ENCODE measurements at regions not wholly inside any gene's neighbourhood (a gene's known extent, or its start where the extent isn't known, plus 50 kb on each side); places are given as distances from the start of the nearest gene placed in this dataset.

DNA sequence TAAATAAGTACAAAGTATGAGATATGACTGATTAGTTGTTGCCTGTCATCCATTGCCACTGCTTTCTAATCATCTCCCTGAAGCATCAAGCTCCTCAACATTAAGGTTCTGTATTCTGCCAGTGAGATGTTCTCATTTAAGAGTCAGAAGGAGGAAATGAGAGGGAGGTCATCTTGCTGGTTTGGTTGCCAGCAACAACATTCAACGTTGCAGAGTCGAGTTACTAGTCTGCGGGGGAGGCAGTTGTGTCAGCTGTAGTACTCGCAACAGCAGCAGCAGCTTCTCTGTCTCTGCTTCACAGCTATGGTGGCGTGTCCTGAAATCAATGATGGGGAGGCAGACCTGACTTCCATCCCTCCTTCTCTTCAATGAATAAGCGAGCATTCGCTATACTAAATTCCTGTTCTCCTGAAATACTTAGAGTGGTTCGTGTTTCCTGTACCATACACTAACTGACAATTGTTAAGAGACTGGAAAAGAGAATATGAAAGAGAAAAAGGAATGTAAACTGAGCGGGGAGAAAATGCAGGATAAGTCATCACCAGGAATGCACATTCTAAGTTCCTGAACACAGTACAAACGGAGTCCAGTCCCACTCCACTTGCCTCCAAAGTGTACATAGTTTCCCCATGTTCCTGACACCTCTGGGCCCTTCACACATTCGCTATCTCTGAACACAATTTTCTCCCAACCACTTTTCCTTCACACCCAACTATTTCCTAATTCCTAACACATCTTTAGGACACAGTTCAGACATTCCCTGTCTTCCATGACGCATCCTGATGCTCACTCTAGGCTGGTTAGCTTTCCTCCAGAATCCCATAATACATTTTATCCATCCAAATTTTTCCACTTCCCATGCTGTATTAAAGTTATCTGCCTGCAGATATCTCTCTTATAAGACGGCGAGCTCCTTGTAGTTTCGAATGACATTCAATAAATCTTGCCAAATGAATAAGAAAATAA is 263.0 kb downstream of the KLF12 start:
- WGBS, 2 donors: 77% methylated on average over 15 of the region's 15 CpGs
- peak in 1 of 2 donors; percentile 15 for DNase-seq (ENCODE audit: low spot score in 2 of 2)
- H3K4me3 ChIP-seq: no peak overlapping the region

DNA sequence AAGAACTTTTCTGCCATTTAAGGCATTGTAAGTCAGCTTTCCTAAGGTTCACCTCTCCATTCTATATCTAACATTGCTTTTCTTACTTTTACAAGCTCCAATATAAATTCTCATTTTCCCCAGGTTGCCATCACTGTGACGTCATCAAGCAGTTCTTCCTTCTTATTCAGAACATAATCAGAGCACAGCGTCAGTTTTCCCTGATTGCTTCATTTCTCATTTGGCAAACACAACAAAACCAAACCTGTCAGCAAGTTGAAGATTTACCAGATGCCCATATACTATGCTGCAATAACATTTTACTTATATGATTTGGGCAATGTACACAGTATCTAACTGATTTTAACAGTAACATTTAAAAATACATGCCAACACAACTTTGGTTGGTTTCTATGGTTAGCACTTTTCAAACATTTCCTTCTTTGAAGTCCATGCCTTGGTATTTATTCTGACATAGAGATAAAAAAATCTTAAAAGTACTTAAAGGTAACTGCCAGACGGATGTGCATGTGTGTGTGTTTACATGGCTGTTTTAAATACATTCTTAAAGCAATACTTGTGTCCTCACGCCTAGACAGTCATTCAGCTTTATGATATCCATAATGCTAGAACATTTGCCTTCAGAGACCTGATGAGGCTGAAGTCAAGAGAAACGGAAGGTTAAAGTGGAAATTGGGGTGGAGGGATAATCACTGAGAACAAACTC is 264.0 kb downstream of the KLF12 start:
- H3K4me1 ChIP-seq: peaks cover 0 to 6% (median 0%) of the 10 kb centered on the region in 4 donors
- H3K27me3 ChIP-seq: no peaks in the 10 kb centered on the region
- H3K27ac ChIP-seq: no peak overlapping the region
- H3K4me3 ChIP-seq: no peak overlapping the region
- no peaks in the 10 kb centered on the region for H3K36me3 ChIP-seq
- no peaks in the 10 kb centered on the region for H3K9me3 ChIP-seq
- no peak for TF ChIP-seq CTCF (IDR thresholded peaks at IDR 0.05)
- TF ChIP-seq POLR2A (IDR thresholded peaks at IDR 0.05): no peak
- TF ChIP-seq EP300 (IDR thresholded peaks at IDR 0.05): no peak
- 84 to 86% methylated on average over 5 of the region's 5 CpGs for WGBS, 2 donors
- DNase-seq (ENCODE audit: low spot score in 2 of 2): no peak

More for the DNA sequence above, 263.0 kb downstream of the KLF12 start:
- TF ChIP-seq CTCF (IDR thresholded peaks at IDR 0.05): no peak
- TF ChIP-seq EP300 (IDR thresholded peaks at IDR 0.05): no peak
- TF ChIP-seq POLR2A (IDR thresholded peaks at IDR 0.05): no peak
- H3K9me3 ChIP-seq: no peaks in the 10 kb centered on the region
- H3K4me1 ChIP-seq: peaks cover 0 to 6% (median 0%) of the 10 kb centered on the region in 4 donors
- no peak overlapping the region for H3K27ac ChIP-seq
- H3K36me3 ChIP-seq: no peaks in the 10 kb centered on the region
- no peaks in the 10 kb centered on the region for H3K27me3 ChIP-seq

- no peaks in the 10 kb centered on the region for H3K4me1 ChIP-seq
- H3K36me3 ChIP-seq: no peaks in the 10 kb centered on the region
- no peak for DNase-seq (ENCODE audit: low spot score in 2 of 2)
- H3K27ac ChIP-seq: no peak overlapping the region
- TF ChIP-seq CTCF (IDR thresholded peaks at IDR 0.05) (no peak), POLR2A (IDR thresholded peaks at IDR 0.05) (no peak), EP300 (IDR thresholded peaks at IDR 0.05) (no peak)
- no peak overlapping the region for H3K4me3 ChIP-seq
- 51 to 59% methylated on average over 1 of the region's 1 CpG for WGBS, 2 donors
- no peaks in the 10 kb centered on the region for H3K27me3 ChIP-seq
- no peaks in the 10 kb centered on the region for H3K9me3 ChIP-seq
Observed at GRCh38 chr13:73865027-73865426, 269.2 kb downstream of the KLF12 start.

- 90 to 92% methylated on average over 2 of the region's 2 CpGs for WGBS, 2 donors
- Histone ChIP-seq H3K4me1 (no peaks in the 10 kb centered on the region), H3K27me3 (no peaks in the 10 kb centered on the region), H3K27ac (no peak overlapping the region), H3K36me3 (no peaks in the 10 kb centered on the region), H3K9me3 (no peaks in the 10 kb centered on the region), H3K4me3 (no peak overlapping the region)
- DNase-seq (ENCODE audit: low spot score in 2 of 2): no peak
- TF ChIP-seq EP300 (IDR thresholded peaks at IDR 0.05) (no peak), CTCF (IDR thresholded peaks at IDR 0.05) (no peak), POLR2A (IDR thresholded peaks at IDR 0.05) (no peak)
Observed at GRCh38 chr13:73861136-73861535, 273.1 kb downstream of the KLF12 start.

DNA sequence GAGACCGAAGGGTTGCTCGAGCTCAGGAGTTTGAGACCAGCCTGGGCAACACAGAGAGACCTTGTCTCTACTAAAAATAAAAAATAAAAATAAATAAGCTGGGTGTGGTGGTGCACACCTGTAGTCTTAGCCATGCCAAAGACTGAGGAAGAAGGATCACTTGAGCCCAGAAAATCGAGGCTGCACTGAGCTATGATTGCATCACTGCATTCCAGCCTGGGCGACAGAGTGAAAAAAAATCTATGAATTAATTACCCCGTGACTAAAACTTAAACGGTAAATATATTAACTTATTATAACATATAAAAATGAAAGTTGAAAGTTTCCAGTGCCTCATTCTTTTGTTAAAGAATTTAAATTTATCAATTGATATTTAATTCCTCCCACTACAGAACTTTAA is 273.7 kb downstream of the KLF12 start:
- no peak overlapping the region for H3K27ac ChIP-seq
- no peaks in the 10 kb centered on the region for H3K36me3 ChIP-seq
- H3K4me1 ChIP-seq: no peaks in the 10 kb centered on the region
- WGBS, 2 donors: 70 to 76% methylated on average over 6 of the region's 6 CpGs
- TF ChIP-seq EP300 (IDR thresholded peaks at IDR 0.05): no peak
- no peak for TF ChIP-seq POLR2A (IDR thresholded peaks at IDR 0.05)
- no peak for TF ChIP-seq CTCF (IDR thresholded peaks at IDR 0.05)
- no peaks in the 10 kb centered on the region for H3K9me3 ChIP-seq
- H3K27me3 ChIP-seq: no peaks in the 10 kb centered on the region
- H3K4me3 ChIP-seq: no peak overlapping the region
- DNase-seq (ENCODE audit: low spot score in 2 of 2): no peak
